ENCODE measurements at regions not wholly inside any gene's neighbourhood (a gene's known extent, or its start where the extent isn't known, plus 50 kb on each side); places are given as distances from the start of the nearest gene placed in this dataset.

DNA sequence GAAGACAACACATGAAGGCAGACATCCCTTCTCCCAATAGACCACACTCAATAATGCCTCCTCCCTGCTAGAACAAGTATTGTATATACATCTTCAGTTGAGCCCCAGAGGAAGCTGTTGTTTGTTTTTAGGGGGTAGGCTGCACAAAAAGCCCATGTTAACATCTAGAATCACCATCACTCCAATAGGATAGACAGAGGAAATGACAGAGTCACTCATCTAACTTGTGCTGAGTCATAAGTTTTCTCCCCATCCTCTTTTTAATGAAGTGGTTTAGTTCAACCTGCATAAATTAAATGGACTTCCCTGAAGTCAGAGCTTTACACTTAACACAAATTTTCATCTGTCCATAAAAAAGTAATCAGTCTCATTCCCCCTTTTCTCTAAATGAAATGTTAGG lies 122.9 kb upstream of the SPATA12 start:
- TF ChIP-seq SUZ12 (IDR thresholded peaks at IDR 0.05; ENCODE audit: low read length) (no peak), BACH1 (IDR thresholded peaks at IDR 0.05; ENCODE audit: low read length) (peak; percentile 25; the same call in 1 of the 2 replicates), RNF2 (IDR thresholded peaks at IDR 0.05; ENCODE audit: borderline replicate concordance, low read depth, low read length, missing control alignments, poor library complexity, severe bottlenecking) (no peak)
- CTCF ChIA-PET (ENCODE audit: partially characterized antibody), result interaction anchor here (1.5 kb wide), 1 partner anchor 16 kb away, joined by 3 read pairs; no protein-coding TSS in a partner anchor
- H3K4me1 ChIP-seq (replicated peaks in 1 of 4; ENCODE audit: control insufficient read depth in 3 of 4, insufficient read depth in 4 of 4, low read length in 3 of 4), result no peaks in the 10 kb centered on the region
- H3K4me3 ChIP-seq (ENCODE audit: extremely low read depth in 1 of 4, insufficient read depth in 2 of 4, low read depth in 3 of 4, low read length in 4 of 4), result no peak overlapping the region
- DNase-seq (ENCODE audit: low read depth in 1 of 2, low spot score in 2 of 2), result no peak
- H3K18ac ChIP-seq (ENCODE audit: extremely low read depth, low read length), result no peak overlapping the region
- no peak overlapping the region for H3K27ac ChIP-seq (ENCODE audit: low read depth, low read length)
- H2BK15ac ChIP-seq (ENCODE audit: low read length), result no peak overlapping the region
- POLR2A ChIA-PET (ENCODE audit: partially characterized antibody), result no interaction called here
- no peak overlapping the region for H4K91ac ChIP-seq (replicated peaks; ENCODE audit: insufficient read length, low read length)
- H3K79me1 ChIP-seq (ENCODE audit: low read depth, low read length), result no peaks in the 10 kb centered on the region
- no peaks in the 10 kb centered on the region for H3K79me2 ChIP-seq (ENCODE audit: control insufficient read depth in 1 of 2, insufficient read depth in 2 of 2, low read length in 2 of 2)
- H2BK5ac ChIP-seq (ENCODE audit: low read depth, low read length), result no peak overlapping the region
- no peak overlapping the region for H3K4ac ChIP-seq (replicated peaks; ENCODE audit: insufficient read length, low read depth, low read length)
- no peak overlapping the region for H2BK12ac ChIP-seq (ENCODE audit: low read depth, low read length)
- H4K5ac ChIP-seq (ENCODE audit: insufficient read length, low read depth, low read length), result no peak overlapping the region
- H3K14ac ChIP-seq (ENCODE audit: insufficient read length), result no peak overlapping the region
- no peak for FAIRE-seq
- no peaks in the 10 kb centered on the region for H3K23me2 ChIP-seq (ENCODE audit: low read depth, low read length)
- peaks cover 0 to 9% of the 10 kb centered on the region in 2 experiments; a peak in 2 of 4 replicates for H3K9me3 ChIP-seq (ENCODE audit: insufficient read depth in 2 of 2, low read depth in 1 of 2, low read length in 1 of 2)
- no peaks in the 10 kb centered on the region for H4K20me1 ChIP-seq (replicated peaks in 1 of 2; ENCODE audit: control insufficient read depth in 1 of 2, insufficient read depth in 2 of 2, low read length in 2 of 2)
- H3K4me2 ChIP-seq (ENCODE audit: insufficient read depth in 1 of 2, low read depth in 2 of 2, low read length in 2 of 2), result no peak overlapping the region
- H3K36me3 ChIP-seq (ENCODE audit: control insufficient read depth in 2 of 4, insufficient read depth in 4 of 4, low read length in 3 of 4), result no peaks in the 10 kb centered on the region
- H2BK120ac ChIP-seq (replicated peaks; ENCODE audit: low read depth, low read length), result no peak overlapping the region
- no peak overlapping the region for H3K56ac ChIP-seq (replicated peaks; ENCODE audit: insufficient read length, low read depth, low read length)
- no peak overlapping the region for H3K9ac ChIP-seq (replicated peaks in 1 of 4; ENCODE audit: extremely low read depth in 1 of 4, low read depth in 3 of 4, low read length in 3 of 4)
- H3K23ac ChIP-seq (ENCODE audit: insufficient read length), result no peak overlapping the region
- no peak overlapping the region for H2BK20ac ChIP-seq (ENCODE audit: low read length)
- no peaks in the 10 kb centered on the region for H3K27me3 ChIP-seq (replicated peaks in 1 of 4; ENCODE audit: control insufficient read depth in 3 of 4, extremely low read depth in 1 of 4, insufficient read depth in 3 of 4, low read length in 3 of 4)
- no peak overlapping the region for H4K8ac ChIP-seq (ENCODE audit: extremely low read depth, insufficient read depth, low read length)
- H2AK5ac ChIP-seq (ENCODE audit: low read depth, low read length), result no peak overlapping the region
- no peak overlapping the region for H2AFZ ChIP-seq (ENCODE audit: low read length)
